ENCODE measurements at regions not wholly inside any gene's neighbourhood (a gene's known extent, or its start where the extent isn't known, plus 50 kb on each side); places are given as distances from the start of the nearest gene placed in this dataset.

DNA sequence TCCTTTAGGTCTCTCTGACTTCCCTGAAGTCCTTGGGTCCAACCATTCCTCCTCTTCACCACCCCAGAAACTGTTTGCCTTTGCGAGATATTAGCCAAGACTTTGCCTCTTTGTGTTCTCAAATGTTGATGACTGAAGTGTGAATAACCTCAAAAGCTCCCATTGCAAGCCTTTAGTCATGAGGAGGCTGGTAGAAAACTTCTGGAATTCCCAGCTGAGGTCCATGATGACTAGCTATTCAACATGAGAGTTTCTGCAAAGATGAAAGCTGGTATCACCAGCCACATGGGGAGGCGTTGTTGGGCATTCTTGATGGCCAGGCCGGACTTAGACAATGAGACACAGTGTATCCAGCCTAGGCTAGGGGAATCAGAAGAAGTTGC is 111.7 kb downstream of the TBX5 start:
- TF ChIP-seq, protein P1, sequence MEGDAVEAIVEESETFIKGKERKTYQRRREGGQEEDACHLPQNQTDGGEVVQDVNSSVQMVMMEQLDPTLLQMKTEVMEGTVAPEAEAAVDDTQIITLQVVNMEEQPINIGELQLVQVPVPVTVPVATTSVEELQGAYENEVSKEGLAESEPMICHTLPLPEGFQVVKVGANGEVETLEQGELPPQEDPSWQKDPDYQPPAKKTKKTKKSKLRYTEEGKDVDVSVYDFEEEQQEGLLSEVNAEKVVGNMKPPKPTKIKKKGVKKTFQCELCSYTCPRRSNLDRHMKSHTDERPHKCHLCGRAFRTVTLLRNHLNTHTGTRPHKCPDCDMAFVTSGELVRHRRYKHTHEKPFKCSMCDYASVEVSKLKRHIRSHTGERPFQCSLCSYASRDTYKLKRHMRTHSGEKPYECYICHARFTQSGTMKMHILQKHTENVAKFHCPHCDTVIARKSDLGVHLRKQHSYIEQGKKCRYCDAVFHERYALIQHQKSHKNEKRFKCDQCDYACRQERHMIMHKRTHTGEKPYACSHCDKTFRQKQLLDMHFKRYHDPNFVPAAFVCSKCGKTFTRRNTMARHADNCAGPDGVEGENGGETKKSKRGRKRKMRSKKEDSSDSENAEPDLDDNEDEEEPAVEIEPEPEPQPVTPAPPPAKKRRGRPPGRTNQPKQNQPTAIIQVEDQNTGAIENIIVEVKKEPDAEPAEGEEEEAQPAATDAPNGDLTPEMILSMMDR (IDR thresholded peaks at IDR 0.05), result no peak
- TF ChIP-seq POLR2A (IDR thresholded peaks at IDR 0.05), result no peak

All from uterus (tissue), 2 donors.